ENCODE measurements at regions not wholly inside any gene's neighbourhood (a gene's known extent, or its start where the extent isn't known, plus 50 kb on each side); places are given as distances from the start of the nearest gene placed in this dataset.

DNA sequence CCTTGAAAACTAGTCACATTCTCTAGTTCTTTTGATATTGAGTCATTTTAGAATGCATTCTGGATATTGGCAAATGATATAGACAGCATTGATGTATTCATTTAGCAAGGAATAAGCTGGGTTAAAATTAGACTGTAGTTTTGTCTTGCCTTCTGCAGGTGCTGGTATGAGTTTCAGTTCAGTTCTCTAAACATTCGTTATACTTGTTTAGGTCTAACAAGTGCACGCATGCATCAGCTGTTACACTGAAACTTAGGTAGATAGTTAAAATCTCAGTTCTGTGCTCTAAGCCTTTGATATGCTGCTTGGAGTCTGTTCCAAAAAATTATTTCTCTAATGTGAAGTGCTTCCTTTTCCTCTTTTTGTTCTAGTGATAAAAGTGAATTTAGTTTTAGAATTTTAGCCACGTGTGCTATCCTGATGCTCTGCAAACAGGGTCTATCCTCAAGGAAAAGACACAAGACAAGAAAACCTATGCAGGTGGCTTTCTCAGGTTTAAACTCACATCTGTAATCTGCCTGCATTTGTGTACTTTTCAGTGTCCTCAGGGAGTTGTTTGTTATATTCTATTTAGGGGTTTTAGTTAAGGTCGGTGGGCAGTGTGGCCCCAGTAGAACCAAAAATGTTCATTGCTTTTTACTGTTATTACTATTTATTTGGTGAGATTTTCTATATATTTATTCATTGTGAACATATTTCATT, 409.0 kb downstream of the CDC14C start:
- Histone ChIP-seq H3K27me3 (ENCODE audit: control insufficient read depth in 4 of 4, insufficient read depth in 4 of 4, low read length in 3 of 4) (no peaks in the 10 kb centered on the region), H3K36me3 (ENCODE audit: control insufficient read depth in 4 of 4, insufficient read depth in 3 of 4, low read depth in 1 of 4, low read length in 3 of 4) (no peaks in the 10 kb centered on the region), H3K9ac (ENCODE audit: low read depth in 1 of 2, low read length in 2 of 2) (no peak overlapping the region), H3K9me3 (ENCODE audit: control insufficient read depth in 4 of 4, low read length in 3 of 4) (no peaks in the 10 kb centered on the region), H3K27ac (ENCODE audit: low read depth in 1 of 2, low read length in 2 of 2) (no peak overlapping the region), H3K4me3 (ENCODE audit: low read depth in 1 of 3, low read length in 3 of 3) (no peak overlapping the region), H3K4me1 (ENCODE audit: control insufficient read depth in 4 of 4, insufficient read depth in 4 of 4, low read length in 3 of 4) (no peaks in the 10 kb centered on the region)
- 66% methylated on average over 4 of the region's 4 CpGs for WGBS
- no peak for TF ChIP-seq RXRA (IDR thresholded peaks at IDR 0.05)
- no peak for TF ChIP-seq HNF4A (conservative IDR thresholded peaks at IDR 0.05)
- no peak for TF ChIP-seq EGR1 (IDR thresholded peaks at IDR 0.05; ENCODE audit: low read depth in 2 of 2)
- no peak for TF ChIP-seq SP1 (IDR thresholded peaks at IDR 0.05)
- TF ChIP-seq, protein P1, sequence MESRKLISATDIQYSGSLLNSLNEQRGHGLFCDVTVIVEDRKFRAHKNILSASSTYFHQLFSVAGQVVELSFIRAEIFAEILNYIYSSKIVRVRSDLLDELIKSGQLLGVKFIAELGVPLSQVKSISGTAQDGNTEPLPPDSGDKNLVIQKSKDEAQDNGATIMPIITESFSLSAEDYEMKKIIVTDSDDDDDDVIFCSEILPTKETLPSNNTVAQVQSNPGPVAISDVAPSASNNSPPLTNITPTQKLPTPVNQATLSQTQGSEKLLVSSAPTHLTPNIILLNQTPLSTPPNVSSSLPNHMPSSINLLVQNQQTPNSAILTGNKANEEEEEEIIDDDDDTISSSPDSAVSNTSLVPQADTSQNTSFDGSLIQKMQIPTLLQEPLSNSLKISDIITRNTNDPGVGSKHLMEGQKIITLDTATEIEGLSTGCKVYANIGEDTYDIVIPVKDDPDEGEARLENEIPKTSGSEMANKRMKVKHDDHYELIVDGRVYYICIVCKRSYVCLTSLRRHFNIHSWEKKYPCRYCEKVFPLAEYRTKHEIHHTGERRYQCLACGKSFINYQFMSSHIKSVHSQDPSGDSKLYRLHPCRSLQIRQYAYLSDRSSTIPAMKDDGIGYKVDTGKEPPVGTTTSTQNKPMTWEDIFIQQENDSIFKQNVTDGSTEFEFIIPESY (IDR thresholded peaks at IDR 0.05) = no peak
- TF ChIP-seq, protein P2, sequence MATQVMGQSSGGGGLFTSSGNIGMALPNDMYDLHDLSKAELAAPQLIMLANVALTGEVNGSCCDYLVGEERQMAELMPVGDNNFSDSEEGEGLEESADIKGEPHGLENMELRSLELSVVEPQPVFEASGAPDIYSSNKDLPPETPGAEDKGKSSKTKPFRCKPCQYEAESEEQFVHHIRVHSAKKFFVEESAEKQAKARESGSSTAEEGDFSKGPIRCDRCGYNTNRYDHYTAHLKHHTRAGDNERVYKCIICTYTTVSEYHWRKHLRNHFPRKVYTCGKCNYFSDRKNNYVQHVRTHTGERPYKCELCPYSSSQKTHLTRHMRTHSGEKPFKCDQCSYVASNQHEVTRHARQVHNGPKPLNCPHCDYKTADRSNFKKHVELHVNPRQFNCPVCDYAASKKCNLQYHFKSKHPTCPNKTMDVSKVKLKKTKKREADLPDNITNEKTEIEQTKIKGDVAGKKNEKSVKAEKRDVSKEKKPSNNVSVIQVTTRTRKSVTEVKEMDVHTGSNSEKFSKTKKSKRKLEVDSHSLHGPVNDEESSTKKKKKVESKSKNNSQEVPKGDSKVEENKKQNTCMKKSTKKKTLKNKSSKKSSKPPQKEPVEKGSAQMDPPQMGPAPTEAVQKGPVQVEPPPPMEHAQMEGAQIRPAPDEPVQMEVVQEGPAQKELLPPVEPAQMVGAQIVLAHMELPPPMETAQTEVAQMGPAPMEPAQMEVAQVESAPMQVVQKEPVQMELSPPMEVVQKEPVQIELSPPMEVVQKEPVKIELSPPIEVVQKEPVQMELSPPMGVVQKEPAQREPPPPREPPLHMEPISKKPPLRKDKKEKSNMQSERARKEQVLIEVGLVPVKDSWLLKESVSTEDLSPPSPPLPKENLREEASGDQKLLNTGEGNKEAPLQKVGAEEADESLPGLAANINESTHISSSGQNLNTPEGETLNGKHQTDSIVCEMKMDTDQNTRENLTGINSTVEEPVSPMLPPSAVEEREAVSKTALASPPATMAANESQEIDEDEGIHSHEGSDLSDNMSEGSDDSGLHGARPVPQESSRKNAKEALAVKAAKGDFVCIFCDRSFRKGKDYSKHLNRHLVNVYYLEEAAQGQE (IDR thresholded peaks at IDR 0.05) = no peak
- TF ChIP-seq GABPA (IDR thresholded peaks at IDR 0.05 in 1 of 2, conservative IDR thresholded peaks at IDR 0.05 in 1 of 2) = no peak
- TF ChIP-seq RAD21 (IDR thresholded peaks at IDR 0.05) = no peak
- TF ChIP-seq YY1 (IDR thresholded peaks at IDR 0.05) = no peak
- no peak for TF ChIP-seq TAF1 (conservative IDR thresholded peaks at IDR 0.05)
- no peak for TF ChIP-seq HNF4G (IDR thresholded peaks at IDR 0.05)
- TF ChIP-seq, protein P3, sequence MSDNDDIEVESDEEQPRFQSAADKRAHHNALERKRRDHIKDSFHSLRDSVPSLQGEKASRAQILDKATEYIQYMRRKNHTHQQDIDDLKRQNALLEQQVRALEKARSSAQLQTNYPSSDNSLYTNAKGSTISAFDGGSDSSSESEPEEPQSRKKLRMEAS (IDR thresholded peaks at IDR 0.05) = no peak
- no peak for TF ChIP-seq NR2F2 (IDR thresholded peaks at IDR 0.05)
- TF ChIP-seq FOXA1 (IDR thresholded peaks at IDR 0.05) = no peak
- TF ChIP-seq, protein P4, sequence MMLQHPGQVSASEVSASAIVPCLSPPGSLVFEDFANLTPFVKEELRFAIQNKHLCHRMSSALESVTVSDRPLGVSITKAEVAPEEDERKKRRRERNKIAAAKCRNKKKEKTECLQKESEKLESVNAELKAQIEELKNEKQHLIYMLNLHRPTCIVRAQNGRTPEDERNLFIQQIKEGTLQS (IDR thresholded peaks at IDR 0.05) = no peak
- no peak for TF ChIP-seq JUND (IDR thresholded peaks at IDR 0.05)
- no peak for DNase-seq (ENCODE audit: low spot score)

DNA sequence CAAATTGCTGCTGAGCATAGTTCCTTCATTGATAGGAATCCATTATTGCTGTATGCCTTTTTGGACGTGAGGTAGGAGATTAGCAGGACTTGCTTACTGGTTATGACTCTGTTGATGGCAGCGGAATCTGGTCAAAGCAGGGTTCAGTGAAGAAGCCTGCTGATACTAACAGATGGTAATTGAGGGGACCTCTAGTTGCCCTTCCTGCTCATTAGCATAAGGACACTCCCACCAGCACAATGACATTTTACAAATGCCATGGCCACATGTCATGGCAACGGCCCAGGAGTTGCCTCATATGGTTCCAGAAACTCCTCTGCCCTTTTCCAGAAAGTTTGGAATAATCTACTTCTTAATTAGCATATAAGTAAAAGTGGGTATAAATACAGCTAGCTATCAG, 417.5 kb downstream of the CDC14C start:
- Histone ChIP-seq H3K4me1 (ENCODE audit: control insufficient read depth in 4 of 4, insufficient read depth in 4 of 4, low read length in 3 of 4) (peaks cover 0 to 16% (median 8%) of the 10 kb centered on the region in 4 donors), H3K4me3 (ENCODE audit: low read depth in 1 of 3, low read length in 3 of 3) (no peak overlapping the region), H3K9ac (ENCODE audit: low read depth in 1 of 2, low read length in 2 of 2) (no peak overlapping the region), H3K9me3 (ENCODE audit: control insufficient read depth in 4 of 4, low read length in 3 of 4) (peaks cover 0 to 3% (median 0%) of the 10 kb centered on the region in 4 donors), H3K27me3 (ENCODE audit: control insufficient read depth in 4 of 4, insufficient read depth in 4 of 4, low read length in 3 of 4) (no peaks in the 10 kb centered on the region), H3K36me3 (ENCODE audit: control insufficient read depth in 4 of 4, insufficient read depth in 3 of 4, low read depth in 1 of 4, low read length in 3 of 4) (no peaks in the 10 kb centered on the region), H3K27ac (ENCODE audit: low read depth in 1 of 2, low read length in 2 of 2) (no peak overlapping the region)
- 80% methylated on average over 3 of the region's 3 CpGs for WGBS
- no peak for DNase-seq (ENCODE audit: low spot score)
- TF ChIP-seq EGR1 (IDR thresholded peaks at IDR 0.05; ENCODE audit: low read depth in 2 of 2) (no peak), YY1 (IDR thresholded peaks at IDR 0.05) (no peak), FOXA1 (IDR thresholded peaks at IDR 0.05) (no peak), HNF4G (IDR thresholded peaks at IDR 0.05) (no peak), RXRA (IDR thresholded peaks at IDR 0.05) (no peak), FOXA2 (IDR thresholded peaks at IDR 0.05) (no peak), HNF4A (conservative IDR thresholded peaks at IDR 0.05) (no peak), TAF1 (conservative IDR thresholded peaks at IDR 0.05) (no peak)
- TF ChIP-seq, protein P5, sequence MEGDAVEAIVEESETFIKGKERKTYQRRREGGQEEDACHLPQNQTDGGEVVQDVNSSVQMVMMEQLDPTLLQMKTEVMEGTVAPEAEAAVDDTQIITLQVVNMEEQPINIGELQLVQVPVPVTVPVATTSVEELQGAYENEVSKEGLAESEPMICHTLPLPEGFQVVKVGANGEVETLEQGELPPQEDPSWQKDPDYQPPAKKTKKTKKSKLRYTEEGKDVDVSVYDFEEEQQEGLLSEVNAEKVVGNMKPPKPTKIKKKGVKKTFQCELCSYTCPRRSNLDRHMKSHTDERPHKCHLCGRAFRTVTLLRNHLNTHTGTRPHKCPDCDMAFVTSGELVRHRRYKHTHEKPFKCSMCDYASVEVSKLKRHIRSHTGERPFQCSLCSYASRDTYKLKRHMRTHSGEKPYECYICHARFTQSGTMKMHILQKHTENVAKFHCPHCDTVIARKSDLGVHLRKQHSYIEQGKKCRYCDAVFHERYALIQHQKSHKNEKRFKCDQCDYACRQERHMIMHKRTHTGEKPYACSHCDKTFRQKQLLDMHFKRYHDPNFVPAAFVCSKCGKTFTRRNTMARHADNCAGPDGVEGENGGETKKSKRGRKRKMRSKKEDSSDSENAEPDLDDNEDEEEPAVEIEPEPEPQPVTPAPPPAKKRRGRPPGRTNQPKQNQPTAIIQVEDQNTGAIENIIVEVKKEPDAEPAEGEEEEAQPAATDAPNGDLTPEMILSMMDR (IDR thresholded peaks at IDR 0.05; ENCODE audit: low read depth, low read length, missing input control) = no peak
- TF ChIP-seq, protein P2 (IDR thresholded peaks at IDR 0.05) = no peak
- TF ChIP-seq, protein P1 (IDR thresholded peaks at IDR 0.05) = no peak

Measured in liver (tissue), 8 donors.